Hematopoietic multipotent progenitor cell treated with erythropoietin and hydrocortisone succinate and interleukin-3 and kit ligand, for 6 days (in vitro differentiated cells): ENCODE measurements at regions not wholly inside any gene's neighbourhood (a gene's known extent, or its start where the extent isn't known, plus 50 kb on each side); places are given as distances from the start of the nearest gene placed in this dataset.

Source experiments
- DNase-seq: peaks from one replicate; pipeline ENCODE4 v3.0.0-alpha.2; 2015

DNA sequence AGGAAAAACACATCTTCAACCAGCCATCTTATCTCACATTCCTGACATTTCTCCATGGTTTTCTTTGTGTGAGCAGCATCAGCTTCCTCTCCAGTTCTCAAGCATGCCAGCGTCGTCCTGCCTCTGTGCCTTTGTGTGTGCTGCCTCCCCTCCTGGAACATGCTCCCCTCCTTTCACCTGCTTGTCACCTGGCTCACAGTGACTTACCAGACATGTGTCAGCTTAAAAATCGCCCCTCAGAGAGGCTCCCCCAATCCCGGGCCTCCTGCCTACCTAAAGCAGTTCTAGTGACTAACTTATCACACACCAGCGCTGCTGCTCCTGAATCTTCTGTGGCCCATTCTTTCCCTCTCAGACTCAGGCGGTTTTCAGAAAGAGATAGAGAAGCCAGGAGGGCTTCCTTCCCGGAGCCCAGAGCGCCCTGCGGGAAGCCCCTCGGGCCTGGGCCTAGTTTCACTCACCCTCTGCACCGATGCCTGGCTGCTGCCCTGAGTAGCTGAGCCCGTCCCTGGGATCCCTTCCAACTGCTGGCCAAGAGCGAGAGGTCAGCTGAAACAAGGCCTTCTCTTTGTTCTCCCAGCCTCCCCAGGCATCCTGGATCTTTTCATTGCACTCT lies 51.1 kb upstream of the MVB12B start:
- no peak for DNase-seq

DNA sequence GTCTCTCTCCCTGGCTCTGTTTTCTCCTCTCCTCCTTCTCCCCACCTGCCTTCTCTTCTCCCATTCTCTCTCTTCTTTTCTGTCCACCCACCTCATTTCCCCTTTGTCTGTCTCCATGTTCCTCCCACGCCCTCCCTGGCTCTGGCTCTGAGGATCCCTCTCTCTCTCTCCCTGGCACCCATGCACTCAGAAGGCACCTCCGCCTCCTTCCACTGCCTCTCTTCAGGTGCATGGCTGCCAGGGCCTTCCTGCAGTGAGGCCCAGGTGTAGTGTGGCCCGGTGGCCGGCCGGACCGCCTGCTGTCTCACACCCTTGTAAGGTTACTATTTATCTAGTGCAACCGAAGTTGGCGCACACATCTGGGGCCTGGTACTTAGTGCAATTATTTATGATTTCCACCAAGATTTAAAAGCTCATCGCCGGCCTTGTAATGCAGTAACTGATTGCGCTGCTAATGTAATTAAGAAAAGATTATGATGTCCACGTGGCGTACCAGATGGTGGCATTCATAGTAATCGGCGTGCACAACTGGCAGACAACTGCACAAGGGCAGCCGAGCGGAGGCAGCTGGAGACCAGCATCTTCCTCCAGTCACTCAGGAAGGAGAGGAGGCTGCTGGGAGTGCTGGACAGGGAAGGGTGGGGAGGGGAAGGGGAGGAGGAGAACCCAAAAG lies 50.4 kb upstream of the MVB12B start:
- no peak for DNase-seq
